ENCODE measurements at regions not wholly inside any gene's neighbourhood (a gene's known extent, or its start where the extent isn't known, plus 50 kb on each side); places are given as distances from the start of the nearest gene placed in this dataset.
"Not testable (repeated sequence)": the region's sequence is repeated elsewhere in the genome, so short reads cannot be mapped to it uniquely, and the experiment has no call there.

DNA sequence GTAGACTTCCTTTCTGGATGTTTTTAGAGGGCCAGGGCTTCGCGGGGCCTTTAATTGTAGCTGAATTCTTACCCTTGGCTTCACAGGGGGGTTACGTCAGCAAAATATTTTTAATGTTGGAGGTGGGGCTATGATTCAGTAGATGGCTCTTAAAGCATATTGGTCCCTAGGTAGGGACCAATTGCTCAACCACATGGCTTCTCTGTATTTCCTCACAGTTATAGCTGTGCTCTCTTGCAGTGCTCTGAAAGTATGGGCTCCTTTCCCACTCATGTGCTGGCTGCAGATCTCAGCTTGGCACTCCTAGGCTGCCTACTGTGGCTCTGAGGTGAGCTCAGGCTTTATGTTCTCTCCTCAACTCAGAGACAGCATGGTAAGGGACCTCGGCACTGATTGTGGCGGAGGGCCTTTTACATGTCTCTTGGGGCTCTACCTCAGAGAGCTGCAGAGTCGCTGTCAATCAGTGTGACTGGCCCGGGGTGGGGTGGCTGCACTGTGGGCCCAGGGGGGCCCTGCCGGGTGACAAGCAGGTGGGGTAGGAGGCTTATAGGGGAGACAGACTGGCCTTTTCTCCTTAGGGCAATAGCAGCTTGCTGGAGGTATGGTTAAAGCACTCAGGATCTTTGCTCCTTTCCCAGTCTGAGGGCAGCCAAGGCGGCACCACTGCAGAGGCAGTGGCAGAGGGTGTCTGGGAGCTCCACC lies 318.0 kb downstream of the DOK5 start:
- DNase-seq, result no peak

- DNase-seq, result no peak
Measured at GRCh38 chr20:54792688-54793087, 317.3 kb downstream of the DOK5 start.

GRCh38 chr20:54788260-54788659 lies 312.9 kb downstream of the DOK5 start:
- not testable (repeated sequence) for DNase-seq

DNA sequence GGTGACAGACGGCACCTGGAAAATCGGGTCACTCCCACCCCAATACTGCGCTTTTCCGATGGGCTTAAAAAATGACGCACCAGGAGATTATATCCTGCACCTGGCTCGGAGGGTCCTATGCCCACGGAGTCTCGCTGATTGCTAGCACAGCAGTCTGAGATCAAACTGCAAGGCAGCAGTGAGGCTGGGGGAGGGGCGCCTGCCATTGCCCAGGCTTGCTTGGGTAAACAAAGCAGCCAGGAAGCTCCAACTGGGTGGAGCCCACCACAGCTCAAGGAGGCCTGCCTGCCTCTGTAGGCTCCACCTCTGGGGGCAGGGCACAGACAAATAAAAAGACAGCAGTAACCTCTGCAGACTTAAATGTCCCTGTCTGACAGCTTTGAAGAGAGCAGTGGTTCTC lies 307.4 kb downstream of the DOK5 start:
- DNase-seq, result not testable (repeated sequence)

GRCh38 chr20:54774426-54774825 lies 299.0 kb downstream of the DOK5 start:
- no peak for DNase-seq

DNA sequence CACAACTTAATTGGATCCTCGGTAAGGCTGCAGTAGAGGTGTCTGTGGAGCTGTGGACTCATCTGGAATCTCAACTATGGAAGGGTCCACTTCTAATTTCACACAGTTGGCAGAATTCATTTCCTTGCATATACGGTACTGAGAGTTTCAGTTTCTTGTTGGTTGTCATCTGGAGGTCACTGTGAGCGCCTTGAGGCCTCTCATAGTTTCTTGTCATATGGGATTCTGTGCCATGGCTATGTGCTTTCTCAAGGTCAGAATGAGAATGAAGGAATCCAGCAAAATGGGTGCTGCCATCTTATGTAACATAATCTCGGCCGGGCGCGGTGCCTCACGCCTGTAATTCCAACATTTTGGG lies 298.2 kb downstream of the DOK5 start:
- no peak for DNase-seq

GRCh38 chr20:54772893-54773642 lies 297.7 kb downstream of the DOK5 start:
- DNase-seq, result no peak

GRCh38 chr20:54766483-54766882 lies 291.1 kb downstream of the DOK5 start:
- no peak for DNase-seq

DNA sequence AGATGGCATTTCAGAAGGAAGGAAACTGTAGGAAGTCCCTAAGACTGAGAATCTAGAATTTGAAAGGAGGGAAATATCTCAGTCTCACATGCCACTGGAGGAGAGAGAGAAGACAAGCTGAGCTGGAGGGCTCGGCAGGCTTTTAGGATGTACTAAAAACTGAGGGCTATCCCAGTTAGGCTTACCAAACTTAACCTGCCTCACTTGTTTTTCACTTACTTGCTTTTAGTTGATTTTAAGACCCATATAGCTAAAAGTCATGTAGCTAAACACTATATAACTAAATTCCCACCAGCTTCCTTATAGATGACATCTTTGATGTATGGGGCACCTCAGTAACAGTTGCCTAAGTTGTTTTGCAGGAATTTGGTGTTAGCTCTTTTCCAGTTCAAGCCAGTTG lies 288.0 kb downstream of the DOK5 start:
- no peak for DNase-seq

- no peak for DNase-seq
Measured at GRCh38 chr20:54759589-54759988, 284.2 kb downstream of the DOK5 start.

DNA sequence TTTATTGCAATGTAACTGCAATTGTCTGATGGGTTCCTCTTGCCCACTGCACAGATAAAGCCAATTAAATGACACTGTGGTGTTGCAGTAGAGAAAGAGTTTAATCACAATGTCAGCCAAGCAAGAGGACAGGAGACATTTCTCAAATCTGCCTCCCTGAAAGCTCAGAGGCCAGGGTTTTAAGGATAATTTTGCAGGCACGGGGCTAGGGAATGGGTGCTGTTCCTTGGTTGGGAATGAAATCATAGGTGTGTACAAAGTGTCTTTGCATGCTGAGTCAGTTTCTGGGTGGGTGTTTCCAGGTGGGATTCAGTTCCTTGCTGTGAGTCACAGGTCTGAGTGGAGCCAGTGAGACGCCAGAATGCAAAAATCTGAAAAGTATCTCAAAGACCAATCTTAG lies 271.4 kb downstream of the DOK5 start:
- DNase-seq, result no peak

GRCh38 chr20:54745780-54746179 lies 270.4 kb downstream of the DOK5 start:
- DNase-seq, result no peak

DNA sequence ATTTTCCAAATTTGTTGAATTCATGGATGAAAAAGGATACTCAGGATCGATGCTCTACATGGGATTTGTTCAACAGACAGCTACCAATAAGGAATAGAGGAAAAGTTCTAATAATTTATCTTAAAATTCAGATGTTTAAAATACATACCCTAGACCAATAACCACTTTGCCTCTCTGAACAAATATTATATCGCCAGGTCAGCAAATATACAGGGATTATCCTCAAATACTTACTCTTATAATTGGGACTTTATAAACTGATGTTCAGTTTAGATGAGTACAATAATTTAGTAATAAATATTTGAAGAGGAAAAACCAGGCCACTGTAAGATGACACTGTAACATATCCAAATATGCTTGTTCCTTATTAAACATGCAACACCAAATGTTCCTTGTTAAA lies 268.7 kb downstream of the DOK5 start:
- DNase-seq, result no peak

DNA sequence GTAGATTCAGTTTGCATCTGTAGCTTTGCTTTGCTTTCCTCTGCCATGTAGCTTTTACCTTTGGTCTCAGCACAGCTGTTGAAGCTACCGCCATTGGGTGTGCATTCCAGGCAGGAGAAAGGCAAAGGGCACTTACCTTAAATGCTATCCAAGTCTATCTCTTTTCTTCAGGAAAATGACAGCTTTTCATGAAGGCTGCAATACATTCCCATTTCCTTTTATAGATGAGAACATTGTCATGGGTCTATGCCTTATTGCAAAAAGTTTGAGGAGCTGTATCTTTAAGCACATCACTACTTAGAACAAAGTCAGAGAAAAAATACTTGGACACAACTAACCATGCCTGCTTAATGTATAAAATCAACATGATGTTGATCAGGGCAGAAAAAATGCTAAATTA lies 266.8 kb downstream of the DOK5 start:
- DNase-seq, result no peak

- no peak for DNase-seq
Measured at GRCh38 chr20:54736421-54736820, 261.0 kb downstream of the DOK5 start.

- DNase-seq, result no peak
Measured at GRCh38 chr20:54733687-54734086, 258.3 kb downstream of the DOK5 start.

- no peak for DNase-seq
Measured at GRCh38 chr20:54727490-54727889, 252.1 kb downstream of the DOK5 start.

- DNase-seq, result no peak
Measured at GRCh38 chr20:54726687-54727300, 251.4 kb downstream of the DOK5 start.

DNA sequence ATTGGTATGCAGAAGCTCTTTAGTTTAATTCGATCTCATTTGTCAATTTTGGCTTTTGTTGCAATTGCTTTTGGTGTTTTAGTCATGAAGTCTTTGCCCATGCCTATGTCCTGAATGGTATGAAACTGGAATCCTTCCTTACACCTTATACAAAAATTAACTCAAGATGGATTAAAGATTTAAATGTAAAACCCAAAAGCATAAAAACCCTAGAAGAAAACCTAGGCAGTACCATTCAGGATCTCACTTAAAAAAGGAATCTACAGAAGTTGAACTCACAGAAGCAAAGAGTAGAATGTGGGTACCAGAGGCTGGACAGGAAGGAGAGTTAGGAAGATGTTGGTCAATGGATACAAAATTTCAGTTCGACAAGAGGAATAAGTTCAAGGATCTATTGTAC lies 249.9 kb downstream of the DOK5 start:
- not testable (repeated sequence) for DNase-seq

GRCh38 chr20:54723723-54724122 lies 248.3 kb downstream of the DOK5 start:
- DNase-seq, result no peak

- DNase-seq, result no peak
Measured at GRCh38 chr20:54717983-54718382, 242.6 kb downstream of the DOK5 start.

DNA sequence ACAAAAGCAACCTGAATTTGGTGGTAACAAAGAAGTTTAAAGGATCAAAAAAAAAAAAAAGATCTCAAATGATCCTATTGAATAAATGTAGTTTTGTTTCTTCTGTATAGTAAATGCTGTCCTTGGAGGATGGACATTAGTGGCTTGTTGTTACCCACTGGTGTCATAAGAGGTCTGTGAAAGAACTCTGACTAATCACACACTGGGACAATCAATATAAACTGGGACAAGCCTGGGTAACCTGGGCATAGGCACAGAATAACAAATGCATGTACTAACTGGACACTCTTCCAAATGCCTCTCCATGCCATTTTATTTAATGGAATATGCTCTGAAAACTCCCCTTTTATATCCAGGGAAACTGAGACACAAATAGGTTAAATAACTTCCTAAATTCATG lies 241.4 kb downstream of the DOK5 start:
- no peak for DNase-seq

DNA sequence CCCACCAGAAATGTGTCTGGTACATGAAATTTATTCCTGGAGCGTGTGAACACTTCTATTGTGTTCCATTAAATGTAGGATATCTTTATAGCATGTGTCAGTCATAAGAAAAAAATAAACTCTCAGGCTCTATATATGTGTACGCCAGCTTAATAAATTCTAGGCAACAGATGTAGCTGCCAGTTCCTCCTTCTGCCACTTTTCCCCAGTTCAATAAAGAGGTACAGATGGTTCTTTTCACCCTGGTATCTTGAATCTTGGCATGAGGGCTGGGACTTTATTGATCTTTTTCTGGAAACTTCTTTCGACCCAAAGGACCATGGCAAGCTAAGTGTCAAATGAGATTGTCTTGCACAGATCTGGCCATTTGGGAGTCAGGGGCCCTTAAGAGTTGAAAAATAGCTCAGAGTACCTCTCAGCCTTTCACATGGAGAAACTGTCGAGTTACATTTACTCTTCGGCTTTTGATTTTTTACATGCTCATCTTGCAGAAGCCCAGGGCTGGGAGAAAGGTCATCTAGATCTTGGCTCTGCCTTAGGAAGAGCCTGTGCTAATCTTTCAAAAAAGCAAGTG lies 240.9 kb downstream of the DOK5 start:
- DNase-seq, result no peak

GRCh38 chr20:54714817-54715216 lies 239.4 kb downstream of the DOK5 start:
- no peak for DNase-seq
